ENCODE measurements at regions not wholly inside any gene's neighbourhood (a gene's known extent, or its start where the extent isn't known, plus 50 kb on each side); places are given as distances from the start of the nearest gene placed in this dataset.
"Not testable (repeated sequence)": the region's sequence is repeated elsewhere in the genome, so short reads cannot be mapped to it uniquely, and the experiment has no call there.

GRCh38 chr6:81293896-81294295, 458.6 kb downstream of the TENT5A start:
- no peak for TF ChIP-seq TAF1 (IDR thresholded peaks at IDR 0.05; ENCODE audit: low read depth, low read length)
- no peak for TF ChIP-seq SPI1 (IDR thresholded peaks at IDR 0.05; ENCODE audit: low read depth, low read length)
- no peak for TF ChIP-seq POLR2AphosphoS5 (IDR thresholded peaks at IDR 0.05; ENCODE audit: low read depth, low read length)
- TF ChIP-seq POLR2A (IDR thresholded peaks at IDR 0.05; ENCODE audit: low read depth, low read length) = no peak
- no peak for TF ChIP-seq PAX5 (IDR thresholded peaks at IDR 0.05; ENCODE audit: insufficient read depth, low read length, severe bottlenecking)
- no peak for TF ChIP-seq POU2F2 (IDR thresholded peaks at IDR 0.05; ENCODE audit: low read depth, low read length)
- no peak for FAIRE-seq

GRCh38 chr6:81289229-81289628, 463.3 kb downstream of the TENT5A start:
- FAIRE-seq (no peak), DNase-seq (ENCODE audit: insufficient read length, low spot score) (no peak)
- no peak for TF ChIP-seq POLR2AphosphoS5 (IDR thresholded peaks at IDR 0.05; ENCODE audit: low read depth, low read length)
- TF ChIP-seq PAX5 (IDR thresholded peaks at IDR 0.05; ENCODE audit: insufficient read depth, low read length, severe bottlenecking) = no peak
- no peak for TF ChIP-seq TAF1 (IDR thresholded peaks at IDR 0.05; ENCODE audit: low read depth, low read length)
- TF ChIP-seq POLR2A (IDR thresholded peaks at IDR 0.05; ENCODE audit: low read depth, low read length) = no peak
- no peak for TF ChIP-seq POU2F2 (IDR thresholded peaks at IDR 0.05; ENCODE audit: low read depth, low read length)
- TF ChIP-seq SPI1 (IDR thresholded peaks at IDR 0.05; ENCODE audit: low read depth, low read length) = no peak

More at GRCh38 chr6:81293896-81294295, 458.6 kb downstream of the TENT5A start:
- no peak for DNase-seq (ENCODE audit: insufficient read length, low spot score)

GRCh38 chr6:81265106-81265505, 487.4 kb downstream of the TENT5A start:
- TF ChIP-seq POLR2A (IDR thresholded peaks at IDR 0.05; ENCODE audit: low read depth, low read length) (no peak), TAF1 (IDR thresholded peaks at IDR 0.05; ENCODE audit: low read depth, low read length) (no peak), POU2F2 (IDR thresholded peaks at IDR 0.05; ENCODE audit: low read depth, low read length) (no peak), POLR2AphosphoS5 (IDR thresholded peaks at IDR 0.05; ENCODE audit: low read depth, low read length) (no peak), PAX5 (IDR thresholded peaks at IDR 0.05; ENCODE audit: insufficient read depth, low read length, severe bottlenecking) (no peak), SPI1 (IDR thresholded peaks at IDR 0.05; ENCODE audit: low read depth, low read length) (no peak)
- no peak for FAIRE-seq
- DNase-seq (ENCODE audit: insufficient read length, low spot score) = no peak

GRCh38 chr6:81263531-81264168, 488.8 kb downstream of the TENT5A start:
- no peak for TF ChIP-seq TAF1 (IDR thresholded peaks at IDR 0.05; ENCODE audit: low read depth, low read length)
- TF ChIP-seq PAX5 (IDR thresholded peaks at IDR 0.05; ENCODE audit: insufficient read depth, low read length, severe bottlenecking) = no peak
- TF ChIP-seq POLR2AphosphoS5 (IDR thresholded peaks at IDR 0.05; ENCODE audit: low read depth, low read length) = no peak
- no peak for TF ChIP-seq POLR2A (IDR thresholded peaks at IDR 0.05; ENCODE audit: low read depth, low read length)
- no peak for TF ChIP-seq POU2F2 (IDR thresholded peaks at IDR 0.05; ENCODE audit: low read depth, low read length)
- TF ChIP-seq SPI1 (IDR thresholded peaks at IDR 0.05; ENCODE audit: low read depth, low read length) = no peak
- DNase-seq (ENCODE audit: insufficient read length, low spot score) (no peak), FAIRE-seq (no peak)

- TF ChIP-seq SPI1 (IDR thresholded peaks at IDR 0.05; ENCODE audit: low read depth, low read length) = no peak
- TF ChIP-seq TAF1 (IDR thresholded peaks at IDR 0.05; ENCODE audit: low read depth, low read length) = no peak
- TF ChIP-seq POLR2AphosphoS5 (IDR thresholded peaks at IDR 0.05; ENCODE audit: low read depth, low read length) = no peak
- no peak for TF ChIP-seq PAX5 (IDR thresholded peaks at IDR 0.05; ENCODE audit: insufficient read depth, low read length, severe bottlenecking)
- no peak for TF ChIP-seq POLR2A (IDR thresholded peaks at IDR 0.05; ENCODE audit: low read depth, low read length)
- no peak for TF ChIP-seq POU2F2 (IDR thresholded peaks at IDR 0.05; ENCODE audit: low read depth, low read length)
- no peak for DNase-seq (ENCODE audit: insufficient read length, low spot score)
- FAIRE-seq = no peak
These were observed 489.8 kb downstream of the TENT5A start for GRCh38 chr6:81262656-81263055.

- not testable (repeated sequence) for FAIRE-seq; DNase-seq (ENCODE audit: insufficient read length, low spot score)
These were observed 496.3 kb downstream of the TENT5A start for GRCh38 chr6:81256223-81256622.

GRCh38 chr6:81253821-81254220, 498.7 kb downstream of the TENT5A start:
- DNase-seq (ENCODE audit: insufficient read length, low spot score) = no peak
- no peak for FAIRE-seq
- TF ChIP-seq POU2F2 (IDR thresholded peaks at IDR 0.05; ENCODE audit: low read depth, low read length) (no peak), PAX5 (IDR thresholded peaks at IDR 0.05; ENCODE audit: insufficient read depth, low read length, severe bottlenecking) (no peak), POLR2A (IDR thresholded peaks at IDR 0.05; ENCODE audit: low read depth, low read length) (no peak), POLR2AphosphoS5 (IDR thresholded peaks at IDR 0.05; ENCODE audit: low read depth, low read length) (no peak), SPI1 (IDR thresholded peaks at IDR 0.05; ENCODE audit: low read depth, low read length) (no peak), TAF1 (IDR thresholded peaks at IDR 0.05; ENCODE audit: low read depth, low read length) (no peak)

GRCh38 chr6:81252231-81252630, 500.2 kb downstream of the TENT5A start:
- no peak for TF ChIP-seq TAF1 (IDR thresholded peaks at IDR 0.05; ENCODE audit: low read depth, low read length)
- no peak for TF ChIP-seq SPI1 (IDR thresholded peaks at IDR 0.05; ENCODE audit: low read depth, low read length)
- no peak for TF ChIP-seq POU2F2 (IDR thresholded peaks at IDR 0.05; ENCODE audit: low read depth, low read length)
- TF ChIP-seq PAX5 (IDR thresholded peaks at IDR 0.05; ENCODE audit: insufficient read depth, low read length, severe bottlenecking) = no peak
- no peak for TF ChIP-seq POLR2AphosphoS5 (IDR thresholded peaks at IDR 0.05; ENCODE audit: low read depth, low read length)
- TF ChIP-seq POLR2A (IDR thresholded peaks at IDR 0.05; ENCODE audit: low read depth, low read length) = no peak
- DNase-seq (ENCODE audit: insufficient read length, low spot score) (no peak), FAIRE-seq (no peak)

- TF ChIP-seq POLR2AphosphoS5 (IDR thresholded peaks at IDR 0.05; ENCODE audit: low read depth, low read length) (no peak), SPI1 (IDR thresholded peaks at IDR 0.05; ENCODE audit: low read depth, low read length) (no peak), POU2F2 (IDR thresholded peaks at IDR 0.05; ENCODE audit: low read depth, low read length) (no peak), TAF1 (IDR thresholded peaks at IDR 0.05; ENCODE audit: low read depth, low read length) (no peak), POLR2A (IDR thresholded peaks at IDR 0.05; ENCODE audit: low read depth, low read length) (no peak), PAX5 (IDR thresholded peaks at IDR 0.05; ENCODE audit: insufficient read depth, low read length, severe bottlenecking) (no peak)
- FAIRE-seq = no peak
- DNase-seq (ENCODE audit: insufficient read length, low spot score) = no peak
These were observed 506.3 kb downstream of the TENT5A start for GRCh38 chr6:81246200-81246599.

GRCh38 chr6:81242624-81243023, 509.9 kb downstream of the TENT5A start:
- no peak for DNase-seq (ENCODE audit: insufficient read length, low spot score)
- TF ChIP-seq POLR2A (IDR thresholded peaks at IDR 0.05; ENCODE audit: low read depth, low read length) (no peak), SPI1 (IDR thresholded peaks at IDR 0.05; ENCODE audit: low read depth, low read length) (no peak), POU2F2 (IDR thresholded peaks at IDR 0.05; ENCODE audit: low read depth, low read length) (no peak), TAF1 (IDR thresholded peaks at IDR 0.05; ENCODE audit: low read depth, low read length) (no peak), PAX5 (IDR thresholded peaks at IDR 0.05; ENCODE audit: insufficient read depth, low read length, severe bottlenecking) (no peak), POLR2AphosphoS5 (IDR thresholded peaks at IDR 0.05; ENCODE audit: low read depth, low read length) (no peak)
- no peak for FAIRE-seq

Measured in GM12891 (cell line).